Activated CD8-positive, alpha-beta T cell treated with anti-CD3 and anti-CD28 coated beads for 36 hours (primary cell): ENCODE measurements at regions not wholly inside any gene's neighbourhood (a gene's known extent, or its start where the extent isn't known, plus 50 kb on each side); places are given as distances from the start of the nearest gene placed in this dataset.

Experiments
- ATAC-seq: fragments of 200-7000 bp; cut with Tn5 transposase; one replicate; pipeline ENCODE4 v1.10.0; 2021; ENCODE audit warnings: mild to moderate bottlenecking, moderate library complexity
- CTCF ChIA-PET: fragments of 350-600 bp; sonication (Branson Sonifier 250); formaldehyde crosslinking; loops from one replicate; lab custom pipeline; 2021; ENCODE audit warnings: antibody characterized with exemption; lab: Charles Lee
- POLR2A ChIA-PET: fragments of 350-600 bp; sonication (Branson Sonifier 250); formaldehyde crosslinking; loops from one replicate; lab custom pipeline; 2021; ENCODE audit warnings: antibody characterized with exemption; lab: Charles Lee
- DNase-seq: peaks from one replicate; pipeline ENCODE4 v3.0.0-alpha.2; 2020
- H3K27ac Mint-ChIP-seq: one replicate; pipeline ENCODE4 v1.8.0; 2021; ENCODE audit warnings: mild to moderate bottlenecking, mixed read lengths
- H3K27me3 Mint-ChIP-seq: one replicate; pipeline ENCODE4 v1.8.0; 2021; ENCODE audit warnings: mixed read lengths
- H3K36me3 Mint-ChIP-seq: one replicate; pipeline ENCODE4 v1.8.0; 2021; ENCODE audit warnings: low read depth, mixed read lengths
- H3K4me1 Mint-ChIP-seq: one replicate; pipeline ENCODE4 v1.8.0; 2021; ENCODE audit warnings: low read depth, mixed read lengths
- H3K4me3 Mint-ChIP-seq: one replicate; pipeline ENCODE4 v1.8.0; 2021; ENCODE audit warnings: mild to moderate bottlenecking, moderate library complexity, mixed read lengths
- H3K9me3 Mint-ChIP-seq: one replicate; pipeline ENCODE4 v1.8.0; 2021; ENCODE audit warnings: mixed read lengths
- CTCF ChIP-seq: fragments of 200-600 bp; IDR thresholded peaks from one replicate; pipeline ENCODE4 v1.8.0; 2022; ENCODE audit warnings: antibody characterized with exemption, mild to moderate bottlenecking
- intact Hi-C: fragments of 100-400 bp; cut with micrococcal nuclease; formaldehyde crosslinking; loops from one replicate; pipeline ENCODE4 v1.10.0; 2022

- ChIA-PET CTCF (no interaction called here), POLR2A (no interaction called here)
- H3K4me3 Mint-ChIP-seq, result no peak overlapping the region
- DNase-seq (no peak), ATAC-seq (no peak)
- H3K4me1 Mint-ChIP-seq, result no peaks in the 10 kb centered on the region
- H3K36me3 Mint-ChIP-seq, result peaks cover 6% of the 10 kb centered on the region
- no peak overlapping the region for H3K27ac Mint-ChIP-seq
- no peaks in the 10 kb centered on the region for H3K27me3 Mint-ChIP-seq
- no peaks in the 10 kb centered on the region for H3K9me3 Mint-ChIP-seq
- intact Hi-C loops, result no loop called here
- no peak for TF ChIP-seq CTCF
Measured at GRCh38 chrY:19055232-19056137, 281.9 kb upstream of the HSFY2 start.

GRCh38 chrY:19053806-19054205 is 280.3 kb upstream of the HSFY2 start:
- ATAC-seq, result no peak
- Mint-ChIP-seq H3K36me3 (peaks cover 7% of the 10 kb centered on the region), H3K4me3 (no peak overlapping the region), H3K27ac (no peak overlapping the region), H3K27me3 (no peaks in the 10 kb centered on the region), H3K9me3 (no peaks in the 10 kb centered on the region), H3K4me1 (no peaks in the 10 kb centered on the region)
- TF ChIP-seq CTCF, result no peak
- ChIA-PET CTCF (no interaction called here), POLR2A (no interaction called here)
- no peak for DNase-seq
- intact Hi-C loops, result no loop called here

GRCh38 chrY:19051021-19051420 is 277.5 kb upstream of the HSFY2 start:
- peaks cover 13% of the 10 kb centered on the region for H3K36me3 Mint-ChIP-seq
- intact Hi-C loops, result no loop called here
- CTCF ChIA-PET, result no interaction called here

GRCh38 chrY:19042984-19043442 is 269.5 kb upstream of the HSFY2 start:
- Mint-ChIP-seq H3K36me3 (peaks cover 44% of the 10 kb centered on the region), H3K4me1 (no peaks in the 10 kb centered on the region), H3K27ac (no peak overlapping the region), H3K27me3 (no peaks in the 10 kb centered on the region), H3K9me3 (no peaks in the 10 kb centered on the region), H3K4me3 (no peak overlapping the region)
- ATAC-seq (no peak), DNase-seq (no peak)
- ChIA-PET CTCF (no interaction called here), POLR2A (no interaction called here)
- no peak for TF ChIP-seq CTCF
- intact Hi-C loops, result no loop called here

More at GRCh38 chrY:19051021-19051420, 277.5 kb upstream of the HSFY2 start:
- Mint-ChIP-seq H3K4me1 (no peaks in the 10 kb centered on the region), H3K27me3 (no peaks in the 10 kb centered on the region), H3K4me3 (no peak overlapping the region), H3K9me3 (no peaks in the 10 kb centered on the region), H3K27ac (no peak overlapping the region)
- POLR2A ChIA-PET, result no interaction called here
- no peak for TF ChIP-seq CTCF
- ATAC-seq (no peak), DNase-seq (no peak)

- intact Hi-C loops, result no loop called here
- no peak for ATAC-seq
- Mint-ChIP-seq H3K27me3 (no peaks in the 10 kb centered on the region), H3K27ac (no peak overlapping the region), H3K9me3 (no peaks in the 10 kb centered on the region), H3K4me1 (no peaks in the 10 kb centered on the region), H3K4me3 (no peak overlapping the region), H3K36me3 (peaks cover 49% of the 10 kb centered on the region)
- TF ChIP-seq CTCF, result no peak
- no peak for DNase-seq
- CTCF ChIA-PET, result no interaction called here
- POLR2A ChIA-PET, result no interaction called here
Measured at GRCh38 chrY:19042306-19042958, 268.9 kb upstream of the HSFY2 start.
